Subcutaneous abdominal adipose tissue (tissue), 5 donors: ENCODE measurements at regions not wholly inside any gene's neighbourhood (a gene's known extent, or its start where the extent isn't known, plus 50 kb on each side); places are given as distances from the start of the nearest gene placed in this dataset.

Experiments used
- H3K27ac ChIP-seq: one replicate; pipeline ENCODE4 v1.7.0; 2013; ENCODE audit warnings: low read depth, mild to moderate bottlenecking, inconsistent platforms, low read length, moderate library complexity
- H3K27me3 ChIP-seq, 5 donors: one replicate each; pipeline ENCODE4 v1.7.0; 2013; ENCODE audit warnings: low read length in 5 of 5, inconsistent platforms in 1 of 5; ENCODE audit not compliant: control insufficient read depth in 5 of 5, insufficient read depth in 4 of 5
- H3K36me3 ChIP-seq, 5 donors: one replicate each; pipeline ENCODE4 v1.7.0; 2013; ENCODE audit warnings: low read length in 5 of 5; ENCODE audit not compliant: control insufficient read depth in 5 of 5, insufficient read depth in 5 of 5
- H3K4me1 ChIP-seq, 5 donors: one replicate each; pipeline ENCODE4 v1.7.0; 2013; ENCODE audit warnings: low read length in 5 of 5, mild to moderate bottlenecking in 3 of 5, moderate library complexity in 1 of 5; ENCODE audit not compliant: control insufficient read depth in 5 of 5, insufficient read depth in 5 of 5
- H3K4me3 ChIP-seq, 5 donors: one replicate each; pipeline ENCODE4 v1.7.0; 2013; ENCODE audit warnings: low read length in 5 of 5, low read depth in 1 of 5
- H3K9ac ChIP-seq, 5 donors: one replicate each; pipeline ENCODE4 v1.7.0; 2013; ENCODE audit warnings: low read length in 5 of 5, mild to moderate bottlenecking in 4 of 5, moderate library complexity in 3 of 5
- H3K9me3 ChIP-seq, 5 donors: one replicate each; pipeline ENCODE4 v1.7.0; 2013; ENCODE audit warnings: low read length in 5 of 5; ENCODE audit not compliant: control insufficient read depth in 5 of 5
- donor health status: healthy.
- donor health status: healthy.
- donor health status: healthy.
- donor health status: healthy.
- donor health status: healthy.

- H3K9me3 ChIP-seq, result no peaks in the 10 kb centered on the region
- no peak overlapping the region for H3K4me3 ChIP-seq
- H3K27ac ChIP-seq, result no peak overlapping the region
- no peaks in the 10 kb centered on the region for H3K4me1 ChIP-seq
- no peaks in the 10 kb centered on the region for H3K36me3 ChIP-seq
- H3K9ac ChIP-seq, result no peak overlapping the region
- no peaks in the 10 kb centered on the region for H3K27me3 ChIP-seq
These were observed 425.9 kb downstream of the TMA16 start for GRCh38 chr4:163920426-163920825.

DNA sequence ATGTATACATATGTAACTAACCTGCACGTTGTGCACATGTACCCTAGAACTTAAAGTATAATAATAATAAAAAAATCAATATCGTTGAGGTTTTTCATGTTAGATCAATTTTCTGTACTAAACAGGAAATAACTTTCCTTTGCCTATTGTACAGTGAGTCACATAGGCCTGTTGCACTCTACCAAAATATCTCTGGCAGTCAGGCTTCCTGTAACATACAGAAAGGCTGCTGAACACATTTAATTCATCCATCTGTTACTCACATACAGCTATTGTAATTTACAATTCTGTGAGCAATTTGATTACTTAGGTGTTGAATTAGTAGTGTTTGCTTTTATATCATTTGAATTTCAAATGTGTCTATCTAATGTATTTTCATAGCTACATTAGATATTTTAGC lies 427.8 kb downstream of the TMA16 start:
- Histone ChIP-seq H3K27ac (no peak overlapping the region), H3K4me1 (no peaks in the 10 kb centered on the region), H3K4me3 (no peak overlapping the region), H3K9ac (no peak overlapping the region), H3K9me3 (no peaks in the 10 kb centered on the region), H3K27me3 (no peaks in the 10 kb centered on the region), H3K36me3 (no peaks in the 10 kb centered on the region)

- H3K9me3 ChIP-seq, result no peaks in the 10 kb centered on the region
- no peaks in the 10 kb centered on the region for H3K27me3 ChIP-seq
- H3K27ac ChIP-seq, result no peak overlapping the region
- H3K4me3 ChIP-seq, result no peak overlapping the region
- H3K9ac ChIP-seq, result no peak overlapping the region
- no peaks in the 10 kb centered on the region for H3K4me1 ChIP-seq
- H3K36me3 ChIP-seq, result no peaks in the 10 kb centered on the region
These were observed 428.6 kb downstream of the TMA16 start for GRCh38 chr4:163923092-163923491.

DNA sequence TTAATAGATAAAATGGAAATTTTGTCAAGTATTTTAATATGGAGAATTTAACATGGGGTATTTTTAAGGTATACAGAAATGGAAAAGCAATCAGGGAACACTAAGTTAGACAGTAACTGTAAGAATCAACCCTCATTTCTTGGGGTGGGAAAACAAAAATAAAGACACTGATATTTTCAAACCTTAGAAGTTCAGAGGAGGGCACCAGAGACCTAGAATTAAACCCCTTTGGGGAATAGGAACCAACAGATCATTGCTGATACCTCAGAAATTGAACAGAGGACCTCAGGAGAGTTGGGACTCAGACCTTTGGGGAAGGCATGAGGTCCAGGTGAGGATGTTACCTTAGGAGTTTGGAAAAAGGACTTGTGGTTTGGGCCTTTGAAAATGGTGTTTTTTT lies 435.6 kb downstream of the TMA16 start:
- H3K9ac ChIP-seq, result no peak overlapping the region
- no peak overlapping the region for H3K4me3 ChIP-seq
- no peak overlapping the region for H3K27ac ChIP-seq
- no peaks in the 10 kb centered on the region for H3K36me3 ChIP-seq
- no peaks in the 10 kb centered on the region for H3K4me1 ChIP-seq
- no peaks in the 10 kb centered on the region for H3K27me3 ChIP-seq
- no peaks in the 10 kb centered on the region for H3K9me3 ChIP-seq

DNA sequence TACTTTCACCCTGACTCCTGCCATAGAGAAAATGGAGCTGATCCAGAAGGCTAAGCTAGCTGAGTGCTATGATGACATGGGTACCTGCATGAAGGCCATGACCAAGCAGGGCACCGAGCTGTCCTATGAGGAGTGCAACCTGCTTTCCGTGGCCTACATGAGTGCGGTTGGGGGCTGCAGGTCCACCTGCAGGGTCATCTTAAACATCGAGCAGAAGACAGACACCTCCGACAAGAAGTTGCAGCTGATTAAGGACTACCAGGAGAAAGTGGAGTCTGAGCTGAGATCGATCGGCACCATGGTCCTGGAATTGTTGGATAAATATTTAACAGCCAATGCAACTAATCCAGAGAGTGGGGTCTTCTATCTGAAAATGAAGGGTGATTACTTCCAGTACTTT lies 438.0 kb downstream of the TMA16 start:
- H3K36me3 ChIP-seq, result no peaks in the 10 kb centered on the region
- H3K27ac ChIP-seq, result no peak overlapping the region
- H3K4me1 ChIP-seq, result no peaks in the 10 kb centered on the region
- no peaks in the 10 kb centered on the region for H3K27me3 ChIP-seq
- H3K4me3 ChIP-seq, result no peak overlapping the region
- no peak overlapping the region for H3K9ac ChIP-seq
- H3K9me3 ChIP-seq, result no peaks in the 10 kb centered on the region

GRCh38 chr4:163939597-163939996 lies 445.1 kb downstream of the TMA16 start:
- Histone ChIP-seq H3K4me3 (no peak overlapping the region), H3K36me3 (no peaks in the 10 kb centered on the region), H3K9ac (no peak overlapping the region), H3K27ac (no peak overlapping the region), H3K9me3 (peaks cover 0 to 12% (median 3%) of the 10 kb centered on the region in 5 donors), H3K27me3 (no peaks in the 10 kb centered on the region), H3K4me1 (no peaks in the 10 kb centered on the region)

DNA sequence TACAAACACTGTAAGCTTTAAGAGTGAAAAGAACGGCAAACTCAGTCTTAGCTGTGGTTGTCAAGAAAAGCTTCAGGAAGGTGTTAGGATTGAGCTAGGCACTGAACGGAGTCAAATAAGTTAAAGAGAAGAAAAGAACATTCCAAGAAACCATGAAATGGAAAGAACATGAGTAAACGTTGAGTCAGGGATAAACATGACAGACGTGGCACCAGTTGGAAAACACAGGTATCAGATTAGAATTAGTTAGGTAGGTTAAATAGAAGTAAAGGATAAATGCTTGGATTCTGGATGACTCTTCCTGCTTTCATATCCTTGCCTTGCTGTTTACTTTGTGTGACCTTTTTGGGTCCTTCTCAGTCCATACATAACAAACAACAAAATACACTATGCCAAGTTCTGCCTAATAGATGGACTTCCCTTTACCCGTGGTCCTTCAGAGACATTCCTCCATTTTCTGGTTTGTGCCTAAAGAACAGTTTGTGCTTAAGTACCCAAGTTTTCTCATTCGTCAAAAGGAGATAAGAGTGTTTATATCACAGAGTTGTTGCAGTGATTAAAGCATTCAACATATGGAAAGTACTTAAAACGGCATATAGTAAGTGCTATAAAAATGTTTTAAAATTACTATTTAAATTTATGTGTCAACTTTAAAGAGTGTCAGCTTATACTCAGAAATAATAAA lies 446.9 kb downstream of the TMA16 start:
- H3K36me3 ChIP-seq, result no peaks in the 10 kb centered on the region
- no peaks in the 10 kb centered on the region for H3K4me1 ChIP-seq
- H3K4me3 ChIP-seq, result no peak overlapping the region
- H3K27me3 ChIP-seq, result no peaks in the 10 kb centered on the region
- peaks cover 0 to 12% (median 3%) of the 10 kb centered on the region in 5 donors for H3K9me3 ChIP-seq
- H3K27ac ChIP-seq, result no peak overlapping the region
- no peak overlapping the region for H3K9ac ChIP-seq

DNA sequence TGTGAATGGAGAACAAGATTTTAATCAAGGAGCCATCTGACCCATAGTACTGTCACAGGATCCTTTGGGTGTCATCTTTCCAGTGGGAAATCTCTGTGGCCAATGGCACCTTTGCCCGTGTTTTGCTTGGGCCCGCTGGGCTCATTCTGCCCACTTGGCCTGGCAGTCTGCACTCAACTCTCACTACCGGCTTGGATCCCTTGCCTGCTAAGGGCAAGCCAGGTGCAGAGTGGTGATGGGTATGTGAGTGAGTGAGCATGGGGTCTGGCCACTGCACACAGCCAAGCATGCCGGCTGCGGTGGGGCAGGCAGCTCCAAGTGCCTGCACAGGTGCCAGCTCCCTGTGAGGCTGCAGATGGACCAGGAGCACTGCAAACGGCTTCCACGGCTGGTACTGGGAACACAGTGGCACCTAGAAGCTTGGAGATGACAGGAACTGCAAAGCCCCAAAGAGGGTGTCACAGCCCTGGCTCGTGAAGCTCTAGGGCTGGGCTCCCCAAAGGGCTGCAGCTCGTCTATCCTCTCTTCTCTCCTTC lies 454.5 kb downstream of the TMA16 start:
- H3K4me1 ChIP-seq, result no peaks in the 10 kb centered on the region
- no peak overlapping the region for H3K4me3 ChIP-seq
- H3K27ac ChIP-seq, result no peak overlapping the region
- H3K36me3 ChIP-seq, result no peaks in the 10 kb centered on the region
- H3K9ac ChIP-seq, result no peak overlapping the region
- no peaks in the 10 kb centered on the region for H3K9me3 ChIP-seq
- H3K27me3 ChIP-seq, result no peaks in the 10 kb centered on the region

GRCh38 chr4:163949976-163950601 lies 455.6 kb downstream of the TMA16 start:
- Histone ChIP-seq H3K9ac (no peak overlapping the region), H3K27ac (no peak overlapping the region), H3K27me3 (no peaks in the 10 kb centered on the region), H3K4me1 (no peaks in the 10 kb centered on the region), H3K4me3 (no peak overlapping the region), H3K36me3 (no peaks in the 10 kb centered on the region), H3K9me3 (no peaks in the 10 kb centered on the region)

DNA sequence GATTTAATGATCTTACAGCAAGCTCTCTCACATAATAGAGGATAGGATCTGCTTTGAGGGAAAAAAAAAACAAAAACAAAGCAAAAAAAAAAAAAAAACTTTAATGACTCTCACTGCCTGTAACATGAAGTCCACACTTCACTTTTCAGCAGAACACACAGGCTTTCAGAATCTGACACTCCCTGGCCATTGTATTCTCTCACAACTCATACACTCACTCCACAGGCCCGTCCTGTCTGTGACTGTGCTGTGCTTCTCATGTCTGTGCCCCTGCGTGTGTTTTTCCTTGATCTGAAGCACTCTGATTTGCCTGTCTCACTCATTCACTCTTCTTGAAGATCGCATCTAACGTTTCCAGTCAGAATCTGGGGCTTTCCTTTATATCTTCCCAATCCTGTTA lies 460.8 kb downstream of the TMA16 start:
- no peaks in the 10 kb centered on the region for H3K36me3 ChIP-seq
- no peak overlapping the region for H3K4me3 ChIP-seq
- no peaks in the 10 kb centered on the region for H3K27me3 ChIP-seq
- no peak overlapping the region for H3K27ac ChIP-seq
- H3K4me1 ChIP-seq, result no peaks in the 10 kb centered on the region
- no peak overlapping the region for H3K9ac ChIP-seq
- H3K9me3 ChIP-seq, result no peaks in the 10 kb centered on the region
